ENCODE measurements at regions not wholly inside any gene's neighbourhood (a gene's known extent, or its start where the extent isn't known, plus 50 kb on each side); places are given as distances from the start of the nearest gene placed in this dataset.

- Histone ChIP-seq H3K4me3 (ENCODE audit: low read length) (no peak overlapping the region), H3K36me3 (ENCODE audit: insufficient read depth, low read length) (no peaks in the 10 kb centered on the region), H3K27me3 (ENCODE audit: control insufficient read depth in 1 of 2, insufficient read depth in 2 of 2, low read length in 2 of 2) (no peaks in the 10 kb centered on the region), H3K4me1 (ENCODE audit: insufficient read depth, low read length) (no peaks in the 10 kb centered on the region), H3K9me3 (ENCODE audit: control insufficient read depth in 1 of 2, insufficient read depth in 1 of 2, low read length in 2 of 2) (peaks cover 0 to 20% of the 10 kb centered on the region in 2 experiments), H3K27ac (ENCODE audit: low read depth in 1 of 2, low read length in 2 of 2) (no peak overlapping the region)
- ChIA-PET POLR2A (no interaction called here), CTCF (interaction anchor here (2.0 kb wide), 1 partner anchor 9 kb away, joined by 7 read pairs; no protein-coding TSS in a partner anchor)
- DNase-seq (no peak), ATAC-seq (ENCODE audit: poor library complexity) (no peak)
- Mint-ChIP-seq H3K4me1 (ENCODE audit: low read depth) (no peaks in the 10 kb centered on the region), H3K4me3 (no peak overlapping the region), H3K27me3 (no peaks in the 10 kb centered on the region), H3K27ac (no peak overlapping the region), H3K9me3 (peaks cover 7% of the 10 kb centered on the region), H3K36me3 (ENCODE audit: low read depth) (no peaks in the 10 kb centered on the region)
- intact Hi-C loops (cut with DNase I, micrococcal nuclease), result no loop called here
- TF ChIP-seq, protein P1, sequence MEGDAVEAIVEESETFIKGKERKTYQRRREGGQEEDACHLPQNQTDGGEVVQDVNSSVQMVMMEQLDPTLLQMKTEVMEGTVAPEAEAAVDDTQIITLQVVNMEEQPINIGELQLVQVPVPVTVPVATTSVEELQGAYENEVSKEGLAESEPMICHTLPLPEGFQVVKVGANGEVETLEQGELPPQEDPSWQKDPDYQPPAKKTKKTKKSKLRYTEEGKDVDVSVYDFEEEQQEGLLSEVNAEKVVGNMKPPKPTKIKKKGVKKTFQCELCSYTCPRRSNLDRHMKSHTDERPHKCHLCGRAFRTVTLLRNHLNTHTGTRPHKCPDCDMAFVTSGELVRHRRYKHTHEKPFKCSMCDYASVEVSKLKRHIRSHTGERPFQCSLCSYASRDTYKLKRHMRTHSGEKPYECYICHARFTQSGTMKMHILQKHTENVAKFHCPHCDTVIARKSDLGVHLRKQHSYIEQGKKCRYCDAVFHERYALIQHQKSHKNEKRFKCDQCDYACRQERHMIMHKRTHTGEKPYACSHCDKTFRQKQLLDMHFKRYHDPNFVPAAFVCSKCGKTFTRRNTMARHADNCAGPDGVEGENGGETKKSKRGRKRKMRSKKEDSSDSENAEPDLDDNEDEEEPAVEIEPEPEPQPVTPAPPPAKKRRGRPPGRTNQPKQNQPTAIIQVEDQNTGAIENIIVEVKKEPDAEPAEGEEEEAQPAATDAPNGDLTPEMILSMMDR (IDR thresholded peaks at IDR 0.05), result no peak
Measured at GRCh38 chr1:182134257-182134656, 72.7 kb upstream of the ZNF648 start.

DNA sequence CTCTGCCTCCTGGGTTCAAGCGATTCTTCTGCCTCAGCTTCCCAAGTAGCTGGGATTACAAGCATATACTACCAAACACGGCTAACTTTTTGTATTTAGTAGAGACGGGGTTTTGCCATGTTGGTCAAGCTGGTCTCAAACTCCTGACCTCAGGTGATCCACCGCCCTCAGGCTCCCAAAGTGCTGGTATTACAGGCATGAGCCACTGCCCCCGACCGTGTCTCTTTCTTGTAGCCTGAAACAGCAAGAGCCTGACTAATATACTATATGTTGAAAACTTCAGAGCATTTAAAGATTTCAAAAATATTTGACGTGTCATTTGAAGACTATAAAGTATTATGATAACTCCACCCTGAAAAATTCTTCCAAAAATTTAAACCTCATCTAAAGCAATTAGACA lies 71.7 kb upstream of the ZNF648 start:
- intact Hi-C loops (cut with DNase I, micrococcal nuclease), result no loop called here
- H3K27ac ChIP-seq (ENCODE audit: low read depth in 1 of 2, low read length in 2 of 2), result no peak overlapping the region
- H3K4me1 Mint-ChIP-seq (ENCODE audit: low read depth), result no peaks in the 10 kb centered on the region
- no peaks in the 10 kb centered on the region for H3K27me3 Mint-ChIP-seq
- no peak overlapping the region for H3K27ac Mint-ChIP-seq
- no peaks in the 10 kb centered on the region for H3K27me3 ChIP-seq (ENCODE audit: control insufficient read depth in 1 of 2, insufficient read depth in 2 of 2, low read length in 2 of 2)
- POLR2A ChIA-PET, result no interaction called here
- TF ChIP-seq, protein P1 (IDR thresholded peaks at IDR 0.05), result no peak
- no peak overlapping the region for H3K4me3 Mint-ChIP-seq
- CTCF ChIA-PET, result interaction anchor here (2.0 to 3.1 kb wide), 2 partner anchors 10 kb away, joined by 7 to 10 read pairs; no protein-coding TSS in a partner anchor
- H3K9me3 ChIP-seq (ENCODE audit: control insufficient read depth in 1 of 2, insufficient read depth in 1 of 2, low read length in 2 of 2), result peaks cover 0 to 20% of the 10 kb centered on the region in 2 experiments
- H3K36me3 ChIP-seq (ENCODE audit: insufficient read depth, low read length), result no peaks in the 10 kb centered on the region
- H3K4me1 ChIP-seq (ENCODE audit: insufficient read depth, low read length), result no peaks in the 10 kb centered on the region
- DNase-seq (no peak), ATAC-seq (ENCODE audit: poor library complexity) (no peak)
- H3K4me3 ChIP-seq (ENCODE audit: low read length), result no peak overlapping the region
- H3K9me3 Mint-ChIP-seq, result peaks cover 7% of the 10 kb centered on the region
- no peaks in the 10 kb centered on the region for H3K36me3 Mint-ChIP-seq (ENCODE audit: low read depth)

- Mint-ChIP-seq H3K4me1 (ENCODE audit: low read depth) (no peaks in the 10 kb centered on the region), H3K36me3 (ENCODE audit: low read depth) (no peaks in the 10 kb centered on the region), H3K27ac (no peak overlapping the region), H3K9me3 (peaks cover 7% of the 10 kb centered on the region), H3K27me3 (no peaks in the 10 kb centered on the region), H3K4me3 (no peak overlapping the region)
- DNase-seq, result no peak
- ChIA-PET POLR2A (no interaction called here), CTCF (interaction anchor here (0.6 kb wide), 1 partner anchor 179 kb away, joined by 4 read pairs; no protein-coding TSS in a partner anchor)
- Histone ChIP-seq H3K27ac (ENCODE audit: low read depth in 1 of 2, low read length in 2 of 2) (no peak overlapping the region), H3K9me3 (ENCODE audit: control insufficient read depth in 1 of 2, insufficient read depth in 1 of 2, low read length in 2 of 2) (peaks cover 0 to 9% of the 10 kb centered on the region in 2 experiments), H3K36me3 (ENCODE audit: insufficient read depth, low read length) (no peaks in the 10 kb centered on the region), H3K4me1 (ENCODE audit: insufficient read depth, low read length) (no peaks in the 10 kb centered on the region), H3K27me3 (ENCODE audit: control insufficient read depth in 1 of 2, insufficient read depth in 2 of 2, low read length in 2 of 2) (no peaks in the 10 kb centered on the region), H3K4me3 (ENCODE audit: low read length) (no peak overlapping the region)
- ATAC-seq (ENCODE audit: poor library complexity), result no peak
- intact Hi-C loops (cut with DNase I, micrococcal nuclease), result no loop called here
- TF ChIP-seq, protein P1 (IDR thresholded peaks at IDR 0.05), result no peak
Measured at GRCh38 chr1:182129398-182129797, 67.9 kb upstream of the ZNF648 start.

Data from CD4-positive, alpha-beta T cell (primary cell).